Activated naive CD4-positive, alpha-beta T cell treated with anti-CD3 and anti-CD28 coated beads, Interleukin-2, amount 50 U/mL, for 16 hours (primary cell): ENCODE measurements at regions not wholly inside any gene's neighbourhood (a gene's known extent, or its start where the extent isn't known, plus 50 kb on each side); places are given as distances from the start of the nearest gene placed in this dataset.
"Not testable (repeated sequence)": the region's sequence is repeated elsewhere in the genome, so short reads cannot be mapped to it uniquely, and the experiment has no call there.

Source experiments
- DNase-seq: peaks from one replicate; pipeline ENCODE4 v3.0.0-alpha.2; 2020

- DNase-seq = not testable (repeated sequence)
These were observed 68.6 kb upstream of the IZUMO1R start for GRCh38 chr11:94235772-94236171.

- not testable (repeated sequence) for DNase-seq
These were observed 68.0 kb upstream of the IZUMO1R start for GRCh38 chr11:94236416-94236815.

DNA sequence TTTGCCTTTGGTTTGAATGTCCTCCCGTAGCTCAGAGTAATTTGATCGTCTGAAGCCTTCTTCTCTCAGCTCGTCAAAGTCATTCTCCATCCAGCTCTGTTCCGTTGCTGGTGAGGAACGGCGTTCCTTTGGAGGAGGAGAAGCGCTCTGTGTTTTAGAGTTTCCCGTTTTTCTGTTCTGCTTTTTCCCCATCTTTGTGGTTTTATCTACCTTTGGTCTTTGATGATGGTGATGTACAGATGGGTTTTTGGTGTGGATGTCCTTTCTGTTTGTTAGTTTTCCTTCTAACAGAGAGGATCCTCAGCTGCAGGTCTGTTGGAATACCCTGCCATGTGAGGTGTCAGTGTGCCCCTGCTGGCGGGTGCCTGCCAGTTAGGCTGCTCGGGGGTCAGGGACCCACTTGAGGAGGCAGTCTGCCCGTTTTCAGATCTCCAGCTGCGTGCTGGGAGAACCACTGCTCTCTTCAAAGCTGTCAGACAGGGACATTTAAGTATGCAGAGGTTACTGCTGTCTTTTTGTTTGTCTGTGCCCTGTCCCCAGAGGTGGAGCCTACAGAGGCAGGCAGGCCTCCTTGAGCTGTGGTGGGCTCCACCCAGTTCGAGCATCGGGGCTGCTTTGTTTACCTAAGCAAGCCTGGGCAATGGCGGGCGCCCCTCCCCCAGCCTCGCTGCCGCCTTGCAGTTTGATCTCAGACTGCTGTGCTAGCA lies 66.8 kb upstream of the IZUMO1R start:
- peak; percentile 11 for DNase-seq

DNA sequence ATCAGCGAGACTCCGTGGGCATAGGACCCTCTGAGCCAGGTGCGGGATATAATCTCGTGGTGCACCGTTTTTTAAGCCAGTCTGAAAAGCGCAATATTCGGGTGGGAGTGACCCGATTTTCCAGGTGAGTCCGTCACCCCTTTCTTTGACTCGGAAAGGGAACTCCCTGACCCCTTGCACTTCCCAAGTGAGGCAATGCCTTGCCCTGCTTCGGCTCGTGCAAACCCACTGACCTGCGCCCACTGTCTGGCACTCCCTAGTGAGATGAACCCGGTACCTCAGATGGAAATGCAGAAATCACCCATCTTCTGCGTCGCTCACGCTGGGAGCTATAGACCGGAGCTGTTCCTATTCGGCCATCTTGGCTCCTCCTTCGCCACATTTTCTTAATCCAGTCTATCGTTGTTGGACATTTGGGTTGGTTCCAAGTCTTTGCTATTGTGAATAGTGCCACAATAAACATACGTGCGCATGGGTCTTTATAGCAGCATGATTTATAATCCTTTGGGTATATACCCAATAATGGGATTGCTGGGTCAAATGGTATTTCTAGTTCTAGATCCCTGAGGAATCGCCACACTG lies 66.1 kb upstream of the IZUMO1R start:
- peak; percentile 14 for DNase-seq

- not testable (repeated sequence) for DNase-seq
These were observed 65.6 kb upstream of the IZUMO1R start for GRCh38 chr11:94238774-94239173.

DNA sequence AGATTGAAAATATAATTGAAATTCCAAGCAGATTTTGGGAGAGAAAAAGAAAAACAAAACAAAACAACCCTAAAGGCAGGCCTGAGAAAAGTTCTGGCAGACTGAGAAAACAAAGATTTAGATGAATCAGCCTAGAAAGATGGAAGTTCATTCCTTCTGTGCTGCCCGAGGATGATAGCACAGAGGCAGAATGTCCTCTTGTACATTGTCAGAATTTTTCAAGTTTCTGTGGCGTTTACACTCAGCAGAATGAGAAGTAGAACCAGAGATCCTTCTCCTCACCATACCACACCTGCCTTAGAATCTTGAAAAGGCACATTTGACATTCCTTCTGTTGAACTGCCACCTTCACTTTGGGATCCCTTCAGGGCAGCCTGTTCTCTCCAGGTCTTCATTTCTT lies 62.5 kb upstream of the IZUMO1R start:
- no peak for DNase-seq

DNA sequence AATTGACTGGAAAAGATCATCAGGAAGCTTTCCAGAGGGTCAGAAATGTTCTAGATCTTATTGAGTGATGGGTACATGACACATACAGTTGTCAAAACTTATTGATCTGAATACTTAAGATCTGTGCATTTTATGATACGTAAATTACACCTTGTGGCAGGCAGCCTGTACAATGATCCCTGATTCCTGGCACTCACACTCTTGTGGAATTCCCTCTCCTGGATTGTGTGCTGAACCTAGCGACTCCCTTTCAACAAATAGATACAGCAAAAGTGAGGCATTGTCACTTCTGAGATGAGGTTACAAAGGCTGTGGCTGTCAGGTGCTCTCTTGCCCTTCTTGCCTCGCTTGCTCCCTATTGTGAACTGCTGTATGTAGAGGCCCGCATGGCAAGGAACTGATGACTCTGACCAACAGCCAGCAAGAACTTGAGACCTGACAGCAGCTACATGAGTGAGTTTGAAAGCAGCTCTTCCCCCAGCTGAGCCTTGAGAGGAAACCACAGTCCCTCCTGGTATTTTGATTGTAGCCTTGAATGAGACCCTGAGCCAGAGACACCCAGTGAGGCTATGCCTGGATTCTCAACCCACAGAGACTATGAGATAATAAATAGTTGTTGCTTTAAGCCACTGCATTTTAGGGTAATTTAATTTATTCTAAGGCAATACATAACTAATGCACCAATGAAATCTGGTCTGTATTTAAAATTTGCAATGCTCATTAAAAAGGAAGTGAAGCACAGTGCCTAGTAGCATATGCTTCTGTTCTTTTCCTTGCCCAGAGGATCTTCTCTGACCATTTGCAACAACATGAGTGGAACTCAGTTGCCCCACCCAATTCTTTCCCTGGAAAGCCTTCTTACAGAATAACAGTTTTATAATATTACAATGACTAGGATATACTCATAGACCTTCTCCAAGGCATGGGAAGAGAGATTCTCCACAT lies 60.5 kb upstream of the IZUMO1R start:
- no peak for DNase-seq

DNA sequence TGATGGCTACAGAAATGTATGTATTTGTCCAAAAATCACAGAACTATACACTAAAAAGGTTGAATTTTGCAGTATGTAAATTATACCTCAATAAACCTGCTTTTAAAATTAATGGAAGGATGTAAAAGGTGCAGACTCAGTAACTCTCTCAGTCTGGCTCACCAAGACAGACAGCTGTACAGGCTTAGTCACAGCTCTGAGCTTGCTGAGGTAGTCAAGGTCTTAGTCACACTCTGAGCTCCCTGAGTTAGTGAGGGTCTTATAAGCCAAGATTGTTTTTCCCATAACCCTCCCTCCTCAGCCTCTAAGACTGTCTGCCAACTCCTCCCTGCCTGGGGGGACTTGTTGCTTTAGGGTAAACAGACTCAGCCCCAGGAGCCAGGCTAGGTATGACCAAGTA lies 59.3 kb upstream of the IZUMO1R start:
- no peak for DNase-seq

GRCh38 chr11:94248301-94248700 lies 56.1 kb upstream of the IZUMO1R start:
- DNase-seq = not testable (repeated sequence)

DNA sequence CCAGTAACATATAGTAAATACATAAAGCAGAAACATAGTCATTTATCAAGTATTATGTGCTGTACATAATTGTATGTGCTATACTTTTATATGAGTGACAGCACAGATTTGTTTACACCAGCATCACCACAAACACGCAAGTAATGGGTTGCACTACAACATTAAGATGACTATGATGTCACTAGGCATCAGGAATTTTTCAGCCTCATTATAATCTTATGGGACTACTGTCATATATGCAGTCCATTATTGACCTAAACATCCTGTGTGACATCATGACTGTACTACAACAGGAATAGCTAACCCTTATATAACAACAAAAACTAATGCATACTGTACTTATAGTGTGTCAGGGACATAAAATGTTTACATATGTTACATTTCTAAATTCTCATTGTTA lies 50.2 kb upstream of the IZUMO1R start:
- no peak for DNase-seq
